IMR-90 (cell line): ENCODE measurements at regions not wholly inside any gene's neighbourhood (a gene's known extent, or its start where the extent isn't known, plus 50 kb on each side); places are given as distances from the start of the nearest gene placed in this dataset.

Source experiments
- ATAC-seq: fragments of 200-7000 bp; cut with Tn5 transposase; 2 replicates; pipeline ENCODE4 v1.9.1; 2020; ENCODE audit warnings: low read depth, mild to moderate bottlenecking, moderate library complexity
- BruUV-seq: library from RNA; stranded (reverse); fragments of 400-500 nt; replicated peaks from 2 replicates; lab custom pipeline; 2021; lab: Mats Ljungman, UMichigan
- CTCF ChIA-PET: fragments of 300-600 bp; formaldehyde crosslinking; extraction: SDS; loops from one replicate; lab custom pipeline; 2021; ENCODE audit warnings: antibody characterized with exemption; lab: Yijun Ruan, JAX
- POLR2A ChIA-PET: fragments of 300-600 bp; sonication (Branson Sonifier 250); formaldehyde crosslinking; loops from one replicate; lab custom pipeline; 2022; ENCODE audit warnings: antibody characterized with exemption; ENCODE audit not compliant: unreplicated experiment; lab: Charles Lee
- DNase-seq: peaks from one replicate; pipeline ENCODE4 v3.0.0; 2013
- H2AFZ ChIP-seq: replicated peaks from 2 replicates; pipeline ENCODE3; 2013; ENCODE audit warnings: low read length, mild to moderate bottlenecking; ENCODE audit not compliant: poor library complexity
- H2AK5ac ChIP-seq: 2 replicates; pipeline ENCODE4 v1.6.1; 2013; ENCODE audit warnings: low read depth, low read length, inconsistent platforms
- H2AK9ac ChIP-seq: replicated peaks from 2 replicates; pipeline ENCODE3; 2013; ENCODE audit warnings: mild to moderate bottlenecking, low read depth, low read length, moderate library complexity; ENCODE audit not compliant: poor library complexity
- H2BK120ac ChIP-seq: 2 replicates; pipeline ENCODE4 v1.6.1; 2013; ENCODE audit warnings: low read depth, low read length, inconsistent platforms
- H2BK15ac ChIP-seq: 3 replicates; pipeline ENCODE4 v1.6.1; 2013; ENCODE audit warnings: low read depth, low read length, inconsistent platforms
- H2BK20ac ChIP-seq: 2 replicates; pipeline ENCODE4 v1.6.1; 2013; ENCODE audit warnings: low read depth, mild to moderate bottlenecking, inconsistent platforms, low read length, moderate library complexity
- H2BK5ac ChIP-seq: 2 replicates; pipeline ENCODE4 v1.6.1; 2013; ENCODE audit warnings: mild to moderate bottlenecking, low read depth, low read length, inconsistent platforms; ENCODE audit not compliant: poor library complexity, severe bottlenecking
- H3K14ac ChIP-seq: replicated peaks from 2 replicates; pipeline ENCODE4 v1.6.1; 2013; ENCODE audit warnings: low read depth, low read length, inconsistent platforms
- H3K18ac ChIP-seq: 2 replicates; pipeline ENCODE4 v1.6.1; 2013; ENCODE audit warnings: low read depth, low read length, control low read depth
- H3K23ac ChIP-seq: 2 replicates; pipeline ENCODE4 v1.6.1; 2013; ENCODE audit warnings: low read depth, low read length, inconsistent platforms
- H3K27ac ChIP-seq: 2 replicates; pipeline ENCODE4 v1.5.1; 2013; ENCODE audit warnings: mild to moderate bottlenecking, control low read depth, low read length; ENCODE audit not compliant: insufficient read depth
- H3K27me3 ChIP-seq: 2 replicates; pipeline ENCODE4 v1.6.1; 2013; ENCODE audit warnings: low read length; ENCODE audit not compliant: control insufficient read depth, insufficient read depth
- H3K36me3 ChIP-seq: 2 replicates; pipeline ENCODE4 v1.6.1; 2013; ENCODE audit warnings: low read length, mixed read lengths; ENCODE audit not compliant: control insufficient read depth, insufficient read depth
- H3K4ac ChIP-seq: 2 replicates; pipeline ENCODE4 v1.6.1; 2013; ENCODE audit warnings: low read depth, low read length, inconsistent platforms
- H3K4me1 ChIP-seq: 2 replicates; pipeline ENCODE4 v1.6.1; 2013; ENCODE audit warnings: low read length, mixed read lengths; ENCODE audit not compliant: control insufficient read depth, insufficient read depth
- H3K4me2 ChIP-seq: 2 replicates; pipeline ENCODE4 v1.6.1; 2013; ENCODE audit warnings: low read depth, mild to moderate bottlenecking, control low read depth, low read length, moderate library complexity
- H3K4me3 ChIP-seq: 2 replicates; pipeline ENCODE4 v1.5.1; 2013; ENCODE audit warnings: low read depth, mild to moderate bottlenecking, control low read depth, low read length, moderate library complexity; ENCODE audit not compliant: insufficient read depth
- H3K56ac ChIP-seq: 2 replicates; pipeline ENCODE4 v1.6.1; 2013; ENCODE audit warnings: low read length, inconsistent platforms; ENCODE audit not compliant: insufficient read depth; ENCODE audit errors: extremely low read depth
- H3K79me1 ChIP-seq, 2 experiments: 2 replicates each; pipeline ENCODE4 v1.6.1; 2013; ENCODE audit warnings: low read length in 2 of 2, inconsistent platforms in 1 of 2, low read depth in 1 of 2
- H3K9ac ChIP-seq: 2 replicates; pipeline ENCODE4 v1.6.1; 2013; ENCODE audit warnings: low read depth, low read length, control low read depth
- H3K9me1 ChIP-seq: 2 replicates; pipeline ENCODE4 v1.6.1; 2013; ENCODE audit warnings: low read length, inconsistent platforms; ENCODE audit not compliant: insufficient read depth
- H3K9me3 ChIP-seq: 2 replicates; pipeline ENCODE4 v1.6.1; 2013; ENCODE audit warnings: low read length; ENCODE audit not compliant: control insufficient read depth, insufficient read depth
- H4K20me1 ChIP-seq: 2 replicates; pipeline ENCODE4 v1.6.1; 2013; ENCODE audit warnings: low read length, inconsistent platforms; ENCODE audit not compliant: insufficient read depth
- H4K5ac ChIP-seq: 2 replicates; pipeline ENCODE4 v1.6.1; 2013; ENCODE audit warnings: mild to moderate bottlenecking, low read depth, low read length, control low read depth
- H4K8ac ChIP-seq, 2 experiments: 2 replicates each; pipeline ENCODE4 v1.6.1; 2013; ENCODE audit warnings: low read depth in 2 of 2, low read length in 2 of 2, control low read depth in 1 of 2, inconsistent platforms in 1 of 2
- H4K91ac ChIP-seq: 2 replicates; pipeline ENCODE4 v1.6.1; 2013; ENCODE audit warnings: low read depth, low read length, inconsistent platforms; ENCODE audit not compliant: insufficient read depth
- MAZ ChIP-seq: IDR thresholded peaks from 2 replicates; pipeline ENCODE4 v1.6.1; 2012; ENCODE audit warnings: low read depth, mild to moderate bottlenecking, low read length, improper control_type of control experiment, moderate library complexity, borderline replicate concordance
- WGBS, 2 experiments: methylation state at CpG; one replicate each; pipeline versions ENCODE4 v1.1.5 to v1.1.7; 2013; ENCODE audit warnings: missing lambda C conversion rate in 2 of 2; ENCODE audit not compliant: insufficient read length in 1 of 2; ENCODE audit errors: extremely low coverage in 2 of 2; 5-methylcytosine and 5-hydroxymethylcytosine counted together
- dilution Hi-C: fragments of 300-500 bp; cut with HindIII; formaldehyde crosslinking; loops from one replicate; pipeline ENCODE4 v1.14.3; 2018; ENCODE audit warnings: low sequenced_read_pairs; ENCODE audit not compliant: unreplicated experiment
- in situ Hi-C: fragments of 300-500 bp; cut with MboI; formaldehyde crosslinking; loops from 3 replicates; pipeline ENCODE4 v1.14.3; 2019; ENCODE audit warnings: low sequenced_read_pairs, inconsistent platforms, mixed read lengths
- intact Hi-C: fragments of 100-400 bp; cut with micrococcal nuclease; formaldehyde crosslinking; loops from 2 replicates; pipeline ENCODE4 v1.10.0; 2022

GRCh38 chr1:81308191-81308590 is 492.5 kb upstream of the ADGRL2 start:
- Histone ChIP-seq H3K4me1 (no peaks in the 10 kb centered on the region), H2BK120ac (no peak overlapping the region), H3K18ac (no peak overlapping the region), H3K79me1 (no peaks in the 10 kb centered on the region), H2AK9ac (no peak overlapping the region), H3K27ac (no peak overlapping the region), H2BK20ac (no peak overlapping the region), H3K56ac (no peak overlapping the region), H2AK5ac (no peak overlapping the region), H2BK15ac (no peak overlapping the region), H4K91ac (no peak overlapping the region), H4K8ac (no peak overlapping the region), H2AFZ (no peak overlapping the region), H3K36me3 (no peaks in the 10 kb centered on the region), H4K20me1 (no peaks in the 10 kb centered on the region), H3K9ac (no peak overlapping the region), H3K23ac (no peak overlapping the region), H4K5ac (no peak overlapping the region), H3K14ac (no peak overlapping the region), H3K27me3 (no peaks in the 10 kb centered on the region), H3K9me3 (no peaks in the 10 kb centered on the region), H3K4me2 (no peak overlapping the region), H3K4me3 (no peak overlapping the region), H3K9me1 (no peaks in the 10 kb centered on the region), H2BK5ac (no peak overlapping the region), H3K4ac (no peak overlapping the region)
- WGBS, 2 experiments: no CpG with 5 or more reads among the region's 6 CpGs
- DNase-seq (no peak), ATAC-seq (no peak)
- intact Hi-C loops (no loop called here), in situ Hi-C loops (no loop called here), dilution Hi-C loops (no loop called here)
- ChIA-PET CTCF (interaction anchor here (0.6 kb wide), 1 partner anchor 550 kb away, joined by 5 read pairs; no protein-coding TSS in a partner anchor), POLR2A (no interaction called here)
- no TSS peak for BruUV-seq
- TF ChIP-seq MAZ: no peak
